NCI-H774 (cell line): ENCODE measurements at regions not wholly inside any gene's neighbourhood (a gene's known extent, or its start where the extent isn't known, plus 50 kb on each side); places are given as distances from the start of the nearest gene placed in this dataset.

Source experiments
- DNase-seq: peaks from one replicate; lab custom pipeline; 2025; lab: John Stamatoyannopoulos, UW

GRCh38 chr2:16050261-16050907 is 110.0 kb downstream of the MYCN start:
- DNase-seq: no peak

- DNase-seq: no peak
These were observed 109.1 kb downstream of the MYCN start for GRCh38 chr2:16049406-16049805.

GRCh38 chr2:16048466-16048865 is 108.1 kb downstream of the MYCN start:
- no peak for DNase-seq

GRCh38 chr2:16047701-16048100 is 107.4 kb downstream of the MYCN start:
- DNase-seq: no peak

GRCh38 chr2:16046649-16047048 is 106.3 kb downstream of the MYCN start:
- DNase-seq: no peak

GRCh38 chr2:16045653-16046352 is 105.5 kb downstream of the MYCN start:
- no peak for DNase-seq

GRCh38 chr2:16044946-16045456 is 104.7 kb downstream of the MYCN start:
- no peak for DNase-seq

- DNase-seq: no peak
These were observed 103.3 kb downstream of the MYCN start for GRCh38 chr2:16043627-16044026.

- DNase-seq: no peak
These were observed 102.8 kb downstream of the MYCN start for GRCh38 chr2:16043192-16043591.

- DNase-seq: no peak
These were observed 101.9 kb downstream of the MYCN start for GRCh38 chr2:16042201-16042700.

- no peak for DNase-seq
These were observed 100.1 kb downstream of the MYCN start for GRCh38 chr2:16040271-16041010.

- no peak for DNase-seq
These were observed 99.5 kb downstream of the MYCN start for GRCh38 chr2:16039823-16040222.

GRCh38 chr2:16039055-16039454 is 98.7 kb downstream of the MYCN start:
- no peak for DNase-seq

GRCh38 chr2:16038621-16039020 is 98.3 kb downstream of the MYCN start:
- DNase-seq: no peak

GRCh38 chr2:16037808-16038457 is 97.6 kb downstream of the MYCN start:
- no peak for DNase-seq

- no peak for DNase-seq
These were observed 96.6 kb downstream of the MYCN start for GRCh38 chr2:16036951-16037350.

- no peak for DNase-seq
These were observed 95.7 kb downstream of the MYCN start for GRCh38 chr2:16035747-16036745.

- no peak for DNase-seq
These were observed 94.8 kb downstream of the MYCN start for GRCh38 chr2:16034975-16035746.

- DNase-seq: no peak
These were observed 94.0 kb downstream of the MYCN start for GRCh38 chr2:16034151-16034974.

GRCh38 chr2:16033032-16033293 is 92.6 kb downstream of the MYCN start:
- DNase-seq: no peak
